Neural cell (in vitro differentiated cells): ENCODE measurements at regions not wholly inside any gene's neighbourhood (a gene's known extent, or its start where the extent isn't known, plus 50 kb on each side); places are given as distances from the start of the nearest gene placed in this dataset.

ENCODE experiments used
- H2AFZ ChIP-seq: fragments of 200-600, 300-800 bp; sonication (generic), shearing (Covaris generic); 2 replicates; pipeline ENCODE4 v1.6.0; 2014; ENCODE audit warnings: low read depth, mild to moderate bottlenecking, antibody characterized with exemption, low read length, moderate library complexity
- H3F3A ChIP-seq: fragments of 200-600 bp; shearing (Covaris generic); 2 replicates; pipeline ENCODE4 v1.6.1; 2016; ENCODE audit warnings: mild to moderate bottlenecking, moderate library complexity, mixed read lengths, antibody characterized with exemption, low read length; ENCODE audit not compliant: insufficient read depth, poor library complexity, severe bottlenecking
- H3K27ac ChIP-seq: fragments of 200-600, 300-800 bp; sonication (generic), shearing (Covaris generic); 2 replicates; pipeline ENCODE4 v1.5.1; 2014; ENCODE audit warnings: mild to moderate bottlenecking, low read length, moderate library complexity
- H3K27me3 ChIP-seq: fragments of 300-800, 200-600 bp; sonication (generic), shearing (Covaris generic); 2 replicates; pipeline ENCODE4 v1.6.0; 2014; ENCODE audit warnings: mild to moderate bottlenecking, low read depth, low read length, moderate library complexity; ENCODE audit not compliant: insufficient read depth
- H3K36me3 ChIP-seq: fragments of 300-800, 200-600 bp; sonication (generic), shearing (Covaris generic); 2 replicates; pipeline ENCODE4 v1.5.1; 2014; ENCODE audit warnings: mild to moderate bottlenecking, antibody characterized with exemption, low read length, moderate library complexity; ENCODE audit not compliant: insufficient read depth
- H3K4me2 ChIP-seq: fragments of 300-800, 200-600 bp; sonication (generic), shearing (Covaris generic); 2 replicates; pipeline ENCODE4 v1.6.0; 2014; ENCODE audit warnings: mild to moderate bottlenecking, low read length
- H3K4me3 ChIP-seq: fragments of 300-800, 200-600 bp; sonication (generic), shearing (Covaris generic); 2 replicates; pipeline ENCODE4 v1.5.1; 2014; ENCODE audit warnings: mild to moderate bottlenecking, low read length, moderate library complexity
- H3K79me2 ChIP-seq: fragments of 200-600 bp; shearing (Covaris generic); replicated peaks from 2 replicates; pipeline ENCODE4 v1.6.0; 2014; ENCODE audit warnings: mild to moderate bottlenecking, low read length, moderate library complexity; ENCODE audit not compliant: insufficient read depth
- H3K9ac ChIP-seq: fragments of 300-800, 200-600 bp; sonication (generic), shearing (Covaris generic); 2 replicates; pipeline ENCODE4 v1.6.1; 2016; ENCODE audit warnings: mild to moderate bottlenecking, low read length, mixed read lengths
- H3K9me2 ChIP-seq: fragments of 200-600 bp; shearing (Covaris generic); 2 replicates; pipeline ENCODE4 v1.6.1; 2016; ENCODE audit warnings: mild to moderate bottlenecking, low read length, mixed read lengths; ENCODE audit not compliant: insufficient read depth
- H3K9me3 ChIP-seq: fragments of 200-600, 300-800 bp; sonication (generic), shearing (Covaris generic); 2 replicates; pipeline ENCODE4 v1.6.1; 2016; ENCODE audit warnings: mild to moderate bottlenecking, mixed run types, low read length, moderate library complexity, mixed read lengths
- H4K20me1 ChIP-seq: fragments of 200-600 bp; shearing (Covaris generic); 2 replicates; pipeline ENCODE4 v1.6.1; 2016; ENCODE audit warnings: mild to moderate bottlenecking, mixed run types; ENCODE audit not compliant: insufficient read depth
- CTCF ChIP-seq: fragments of 450-650 bp; IDR thresholded peaks from 2 replicates; pipeline ENCODE4 v1.5.1; 2014; ENCODE audit warnings: antibody characterized with exemption, mild to moderate bottlenecking, moderate library complexity; ENCODE audit not compliant: poor library complexity, severe bottlenecking
- EP300 ChIP-seq: fragments of 450-650 bp; conservative IDR thresholded peaks from 2 replicates; pipeline ENCODE4 v1.6.1; 2014; ENCODE audit warnings: antibody characterized with exemption, mild to moderate bottlenecking, moderate library complexity; ENCODE audit not compliant: poor library complexity, severe bottlenecking
- EZH2 ChIP-seq: fragments of 200-600, 300-800 bp; shearing (Covaris generic), sonication (generic); IDR thresholded peaks from 2 replicates; pipeline ENCODE4 v1.6.1; 2014; ENCODE audit warnings: antibody characterized with exemption, low read length, borderline replicate concordance, mild to moderate bottlenecking; ENCODE audit not compliant: insufficient read depth, poor library complexity, severe bottlenecking
- MXI1 ChIP-seq: fragments of 450-650 bp; conservative IDR thresholded peaks from 2 replicates; pipeline ENCODE4 v1.6.1; 2014; ENCODE audit warnings: antibody characterized with exemption, mild to moderate bottlenecking; ENCODE audit not compliant: poor library complexity, severe bottlenecking
- POLR2AphosphoS5 ChIP-seq: IDR thresholded peaks from 2 replicates; pipeline ENCODE4 v1.6.1; 2012
- RAD21 ChIP-seq: fragments of 450-650 bp; conservative IDR thresholded peaks from 2 replicates; pipeline ENCODE4 v1.6.1; 2014; ENCODE audit warnings: antibody characterized with exemption, mild to moderate bottlenecking, moderate library complexity
- REST ChIP-seq: IDR thresholded peaks from 2 replicates; pipeline ENCODE4 v1.6.1; 2012; ENCODE audit warnings: borderline replicate concordance
- SMC3 ChIP-seq: fragments of 450-650 bp; conservative IDR thresholded peaks from 2 replicates; pipeline ENCODE4 v1.6.1; 2014; ENCODE audit warnings: antibody characterized with exemption, mild to moderate bottlenecking, moderate library complexity; ENCODE audit not compliant: poor library complexity
- TAF1 ChIP-seq: IDR thresholded peaks from 2 replicates; pipeline ENCODE4 v1.6.1; 2012; ENCODE audit warnings: low read depth

DNA sequence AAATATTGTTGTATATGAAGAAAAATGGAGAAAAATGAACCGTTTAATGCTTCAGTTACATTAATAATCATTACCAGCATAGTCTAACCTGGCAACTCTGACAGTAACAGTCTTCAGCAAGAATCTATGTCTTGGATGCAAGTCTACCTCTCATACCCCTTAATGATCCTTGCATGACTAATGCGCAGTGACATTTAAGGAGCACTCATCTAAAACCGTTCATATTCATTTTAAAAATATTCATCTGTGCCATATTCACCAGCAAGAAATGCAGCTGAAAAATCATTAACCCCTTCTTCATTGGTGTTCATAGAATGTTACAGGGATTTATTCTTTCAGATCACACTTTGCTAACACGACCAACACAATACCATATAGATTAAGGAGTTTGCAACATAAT is 227.2 kb upstream of the ASCC3 start:
- TF ChIP-seq RAD21 (no peak), CTCF (no peak), TAF1 (no peak), MXI1 (no peak), REST (no peak), SMC3 (no peak), EZH2 (no peak), POLR2AphosphoS5 (no peak), EP300 (no peak)
- no peaks in the 10 kb centered on the region for H3K9me2 ChIP-seq
- H3F3A ChIP-seq: no peaks in the 10 kb centered on the region
- H4K20me1 ChIP-seq: no peaks in the 10 kb centered on the region
- H3K4me3 ChIP-seq: no peak overlapping the region
- no peaks in the 10 kb centered on the region for H3K36me3 ChIP-seq
- no peak overlapping the region for H3K9ac ChIP-seq
- H2AFZ ChIP-seq: no peak overlapping the region
- no peak overlapping the region for H3K27ac ChIP-seq
- no peaks in the 10 kb centered on the region for H3K27me3 ChIP-seq
- no peak overlapping the region for H3K4me2 ChIP-seq
- H3K9me3 ChIP-seq: no peaks in the 10 kb centered on the region
- H3K79me2 ChIP-seq: no peaks in the 10 kb centered on the region

DNA sequence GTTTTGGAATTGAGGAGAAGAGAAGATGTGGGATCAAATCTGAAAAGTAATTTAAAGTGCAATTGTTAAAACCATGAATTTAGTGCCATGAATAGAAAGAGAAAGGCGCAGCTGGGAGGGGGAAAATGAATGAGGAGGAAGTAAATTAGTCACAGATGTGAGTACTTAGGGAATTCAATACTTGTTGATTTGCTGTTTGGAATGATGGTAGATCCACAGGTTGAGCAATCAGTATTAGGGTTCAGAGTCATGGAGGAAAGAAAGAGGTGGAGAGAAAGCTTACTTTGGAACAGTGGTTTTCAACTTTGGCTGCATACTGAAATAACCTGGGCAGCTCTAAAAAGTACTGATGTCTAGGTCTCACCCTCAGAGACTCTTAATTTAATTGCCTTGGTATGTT is 229.7 kb upstream of the ASCC3 start:
- no peak overlapping the region for H2AFZ ChIP-seq
- no peak overlapping the region for H3K4me3 ChIP-seq
- no peak overlapping the region for H3K4me2 ChIP-seq
- no peaks in the 10 kb centered on the region for H3F3A ChIP-seq
- H3K9ac ChIP-seq: no peak overlapping the region
- no peak overlapping the region for H3K27ac ChIP-seq
- H3K79me2 ChIP-seq: no peaks in the 10 kb centered on the region
- no peaks in the 10 kb centered on the region for H4K20me1 ChIP-seq
- no peaks in the 10 kb centered on the region for H3K9me3 ChIP-seq
- TF ChIP-seq TAF1: no peak
- TF ChIP-seq SMC3: no peak
- no peak for TF ChIP-seq EZH2
- TF ChIP-seq EP300: no peak
- TF ChIP-seq REST: no peak
- TF ChIP-seq RAD21: no peak
- TF ChIP-seq MXI1: no peak
- TF ChIP-seq CTCF: no peak
- no peak for TF ChIP-seq POLR2AphosphoS5
- no peaks in the 10 kb centered on the region for H3K9me2 ChIP-seq
- H3K36me3 ChIP-seq: no peaks in the 10 kb centered on the region
- H3K27me3 ChIP-seq: no peaks in the 10 kb centered on the region
